GM12865 (cell line): ENCODE measurements at regions not wholly inside any gene's neighbourhood (a gene's known extent, or its start where the extent isn't known, plus 50 kb on each side); places are given as distances from the start of the nearest gene placed in this dataset.

Experiments
- DNase-seq: peaks from one replicate; pipeline ENCODE4 v3.0.0; 2010; ENCODE audit warnings: low read depth
- H3K4me3 ChIP-seq: 2 replicates; pipeline ENCODE4 v1.5.1; 2011; ENCODE audit warnings: mild to moderate bottlenecking, low read depth, low read length, control low read depth
- CTCF ChIP-seq: IDR thresholded peaks from 2 replicates; pipeline ENCODE4 v1.5.1; 2011; ENCODE audit warnings: low read length, control low read depth, low read depth, inconsistent platforms; ENCODE audit not compliant: insufficient read depth; ENCODE audit errors: missing control alignments

- no peak for TF ChIP-seq CTCF
- H3K4me3 ChIP-seq, result no peak overlapping the region
- no peak for DNase-seq
These were observed 658.6 kb downstream of the NR2F1-AS1 start for GRCh38 chr5:92922231-92922967.

GRCh38 chr5:92917044-92917443 lies 664.0 kb downstream of the NR2F1-AS1 start:
- H3K4me3 ChIP-seq, result no peak overlapping the region
- no peak for DNase-seq
- TF ChIP-seq CTCF, result no peak

GRCh38 chr5:92916036-92916435 lies 665.0 kb downstream of the NR2F1-AS1 start:
- no peak for TF ChIP-seq CTCF
- H3K4me3 ChIP-seq, result no peak overlapping the region
- DNase-seq, result no peak

- TF ChIP-seq CTCF, result no peak
- H3K4me3 ChIP-seq, result no peak overlapping the region
- no peak for DNase-seq
These were observed 668.7 kb downstream of the NR2F1-AS1 start for GRCh38 chr5:92912283-92912682.

- no peak overlapping the region for H3K4me3 ChIP-seq
- DNase-seq, result no peak
- no peak for TF ChIP-seq CTCF
These were observed 669.2 kb downstream of the NR2F1-AS1 start for GRCh38 chr5:92911851-92912250.

GRCh38 chr5:92911293-92911692 lies 669.7 kb downstream of the NR2F1-AS1 start:
- DNase-seq, result no peak
- TF ChIP-seq CTCF, result no peak
- no peak overlapping the region for H3K4me3 ChIP-seq

- no peak overlapping the region for H3K4me3 ChIP-seq
- no peak for DNase-seq
- peak; percentile 38 for TF ChIP-seq CTCF
These were observed 671.4 kb downstream of the NR2F1-AS1 start for GRCh38 chr5:92909602-92909962.
